Stimulated activated CD4-positive, alpha-beta T cell treated with anti-CD3 and anti-CD28 coated beads, Interleukin-4, amount 100 ng/mL, for 1 hour (primary cell): ENCODE measurements at regions not wholly inside any gene's neighbourhood (a gene's known extent, or its start where the extent isn't known, plus 50 kb on each side); places are given as distances from the start of the nearest gene placed in this dataset.

ENCODE experiments used
- DNase-seq: peaks from one replicate; pipeline ENCODE4 v3.0.0-alpha.2; 2020

DNA sequence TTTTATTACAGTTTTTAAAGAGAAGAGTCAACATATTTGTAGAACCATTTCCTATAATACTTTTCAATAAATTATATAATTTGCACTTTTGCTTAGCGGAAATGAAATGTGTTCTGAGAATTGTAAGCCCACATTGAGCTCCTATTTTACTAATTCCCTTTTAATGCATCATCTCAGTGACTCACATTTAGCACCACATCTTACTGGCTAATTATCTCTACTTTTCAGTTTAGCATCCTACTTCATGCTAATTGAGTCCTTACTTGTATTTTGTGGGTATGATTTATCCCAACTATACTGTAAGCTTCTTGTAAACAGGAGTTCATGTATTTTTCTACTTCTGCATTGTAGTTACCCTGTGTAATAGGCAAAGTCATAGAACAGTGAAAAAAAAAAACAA, 67.5 kb downstream of the TMX1 start:
- no peak for DNase-seq

DNA sequence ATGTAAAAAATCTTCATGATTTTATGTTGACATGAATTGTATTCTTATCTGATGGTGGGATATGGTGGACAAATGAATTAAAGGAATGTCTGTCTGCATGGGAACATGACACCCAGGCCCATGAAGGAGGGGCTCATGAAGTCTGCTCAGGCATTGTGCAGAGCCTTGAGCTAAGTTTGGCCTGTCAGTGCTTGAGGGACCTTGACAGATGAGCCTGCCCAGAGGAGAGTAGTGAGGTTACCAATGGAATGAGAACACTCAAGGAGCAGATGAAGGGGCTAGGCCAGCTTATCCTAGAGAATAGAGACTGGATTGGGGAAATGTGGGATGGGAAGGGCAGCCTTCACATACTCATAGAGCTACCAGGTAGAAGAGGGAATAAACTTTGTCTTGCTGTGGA, 68.8 kb downstream of the TMX1 start:
- DNase-seq = no peak

DNA sequence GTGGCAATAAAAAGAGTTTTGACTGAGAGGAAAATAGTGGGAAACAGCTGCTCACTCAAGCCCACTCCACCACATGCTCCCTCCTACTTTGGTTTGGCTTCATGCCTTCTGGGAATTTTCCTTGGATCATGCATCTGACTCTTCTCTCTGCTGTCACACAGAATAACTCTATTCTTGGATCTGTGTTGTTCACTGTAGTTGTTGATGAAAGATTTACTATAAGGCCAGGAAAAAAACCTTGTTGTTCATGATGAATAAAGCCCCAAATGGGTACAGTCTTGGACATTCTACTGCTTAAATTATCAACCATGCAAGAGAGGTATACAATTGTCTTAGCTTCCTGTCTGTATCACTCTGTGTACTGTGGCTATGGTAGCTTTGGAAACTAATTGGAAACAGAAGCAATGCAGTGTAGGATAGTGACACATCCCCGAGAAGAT, 70.5 kb downstream of the TMX1 start:
- no peak for DNase-seq

DNA sequence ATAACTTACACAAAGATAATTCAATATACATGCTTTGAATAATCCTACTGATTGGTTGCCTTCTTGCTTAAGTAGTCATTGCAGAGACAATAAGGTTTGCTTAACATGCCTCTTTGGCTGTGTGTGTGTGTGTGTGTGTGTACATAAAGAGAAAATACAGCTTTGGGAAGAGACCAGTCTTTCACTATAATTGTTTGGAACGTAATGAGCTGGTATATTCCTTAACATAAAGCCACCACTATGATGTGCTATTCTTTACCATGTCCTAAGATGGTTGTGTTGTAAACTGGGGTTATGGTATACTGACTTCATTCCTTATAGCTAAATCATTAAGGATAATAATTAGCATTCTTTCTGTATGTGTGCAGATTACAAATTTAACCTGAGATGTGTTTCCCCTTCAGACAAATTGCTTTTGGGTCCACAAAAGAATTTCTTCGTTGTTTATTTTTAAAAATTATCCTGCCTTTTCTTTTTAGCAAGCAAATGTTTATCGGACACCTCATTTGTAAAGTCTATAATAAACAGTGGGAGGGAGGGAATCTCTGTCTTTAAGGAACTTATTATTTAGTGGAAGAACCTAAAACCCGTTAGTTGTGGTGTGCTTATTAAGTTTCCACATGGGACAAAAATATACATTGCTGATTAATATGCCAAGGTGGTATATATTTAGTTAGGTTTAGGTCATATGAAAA, 74.4 kb downstream of the TMX1 start:
- DNase-seq = no peak

DNA sequence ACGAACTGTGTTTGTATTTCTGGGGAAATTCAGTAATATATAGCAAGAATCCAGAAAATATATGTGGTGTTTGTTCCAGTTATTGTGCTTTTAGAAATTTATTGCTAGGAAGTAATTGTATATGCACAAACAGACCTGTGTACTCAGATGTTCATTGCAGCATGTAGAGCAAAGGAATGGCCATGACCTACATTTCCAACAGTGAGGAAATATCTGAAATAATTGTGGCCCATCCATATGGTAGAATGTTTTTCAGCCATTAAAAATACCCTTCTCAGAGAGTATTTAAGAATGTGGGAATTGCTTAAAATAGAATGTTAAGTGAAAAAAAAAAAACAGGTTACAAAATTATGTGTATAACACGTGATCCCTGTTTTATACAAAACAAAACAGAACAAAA, 77.3 kb downstream of the TMX1 start:
- DNase-seq = no peak

DNA sequence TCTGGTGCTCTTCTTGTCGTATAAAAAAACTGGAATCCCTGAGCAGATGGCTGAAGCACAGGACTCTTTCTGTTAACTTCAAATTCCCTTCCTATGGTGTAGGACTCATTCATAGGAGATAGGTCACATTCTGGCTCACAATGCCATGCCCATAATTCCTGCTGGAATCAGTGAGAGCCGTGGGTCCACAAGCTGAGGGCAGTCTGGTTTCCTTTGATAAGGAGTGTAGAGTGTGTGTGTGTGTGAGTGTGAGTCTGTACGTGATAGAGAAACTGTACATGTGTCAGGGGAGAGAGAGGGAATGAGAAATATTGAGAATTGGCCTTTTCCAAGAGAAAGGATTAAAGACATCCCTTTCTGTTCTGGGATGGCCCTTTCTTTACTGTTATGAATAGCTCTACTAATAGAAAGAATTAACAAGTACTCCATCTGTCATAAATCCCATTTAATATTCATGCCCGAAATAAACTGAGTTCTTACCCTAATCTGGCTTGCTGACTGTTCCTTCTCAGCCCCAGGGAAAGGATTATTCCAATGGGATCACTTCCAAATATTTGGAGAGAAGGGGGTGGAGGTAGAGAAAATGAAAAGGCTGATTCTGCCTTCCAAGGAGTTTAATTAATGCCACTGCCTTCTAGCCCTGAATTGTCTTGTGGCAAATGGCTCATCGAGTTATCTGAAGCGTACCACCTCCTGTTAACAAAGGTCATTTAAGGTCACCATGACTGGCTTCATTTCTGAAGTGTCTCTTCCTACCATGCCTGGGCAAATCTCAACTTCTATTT, 79.0 kb downstream of the TMX1 start:
- DNase-seq = no peak

DNA sequence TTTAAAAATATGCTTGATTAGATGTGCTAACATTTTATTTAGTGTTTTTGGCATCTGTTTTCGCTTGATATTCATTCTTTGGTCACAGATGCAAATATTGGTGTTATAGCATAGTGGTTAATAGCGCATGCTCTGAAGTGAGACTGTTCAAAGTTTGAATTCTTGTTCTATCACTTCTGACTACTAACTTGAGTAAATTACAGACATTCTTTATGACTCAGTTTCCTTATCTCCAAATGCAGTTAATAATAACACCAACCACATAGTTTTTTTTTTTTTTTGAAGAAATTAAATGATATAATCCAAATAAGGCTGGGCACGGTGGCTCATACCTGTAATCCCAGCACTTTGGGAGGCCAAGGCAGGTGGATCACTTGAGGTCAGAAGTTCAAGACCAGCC, 81.0 kb downstream of the TMX1 start:
- no peak for DNase-seq

DNA sequence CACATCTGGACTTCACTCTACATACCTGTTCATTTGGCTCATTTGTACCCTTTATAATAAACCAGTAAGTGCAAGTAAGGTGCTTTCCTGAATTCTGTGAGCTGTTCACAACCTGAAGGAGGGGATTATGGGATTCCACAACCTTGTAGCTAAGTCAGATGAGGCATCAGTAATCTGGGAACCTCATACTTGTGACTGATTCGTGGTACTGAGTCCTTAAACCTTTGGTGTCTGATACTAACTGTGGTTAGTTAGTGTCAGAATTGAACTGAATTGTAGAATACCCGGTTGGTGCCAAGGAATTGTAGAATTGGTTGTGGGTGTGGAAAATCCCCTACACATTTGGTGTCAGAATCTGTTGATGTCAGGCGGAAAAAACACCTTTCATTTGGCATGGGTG, 83.4 kb downstream of the TMX1 start:
- DNase-seq = no peak

DNA sequence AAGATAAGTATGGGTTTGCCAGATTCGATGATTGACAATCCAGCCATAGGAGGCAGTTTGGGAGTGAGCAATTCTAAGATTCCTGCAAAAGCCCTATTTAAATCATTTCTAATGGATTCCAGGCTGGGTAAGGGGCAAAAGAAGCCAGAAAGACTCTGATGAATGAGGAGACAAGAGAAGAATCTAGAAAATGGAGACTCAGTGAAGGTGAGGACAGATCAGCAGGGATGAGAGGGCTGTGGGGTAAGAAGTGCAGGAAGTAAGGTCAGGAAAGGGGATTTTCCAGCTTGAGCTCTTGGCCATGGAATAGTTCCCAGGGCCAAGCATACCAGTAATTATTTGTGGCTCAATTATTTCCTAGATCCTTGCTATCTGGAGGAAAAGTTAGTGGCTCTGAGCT, 87.3 kb downstream of the TMX1 start:
- DNase-seq = no peak

DNA sequence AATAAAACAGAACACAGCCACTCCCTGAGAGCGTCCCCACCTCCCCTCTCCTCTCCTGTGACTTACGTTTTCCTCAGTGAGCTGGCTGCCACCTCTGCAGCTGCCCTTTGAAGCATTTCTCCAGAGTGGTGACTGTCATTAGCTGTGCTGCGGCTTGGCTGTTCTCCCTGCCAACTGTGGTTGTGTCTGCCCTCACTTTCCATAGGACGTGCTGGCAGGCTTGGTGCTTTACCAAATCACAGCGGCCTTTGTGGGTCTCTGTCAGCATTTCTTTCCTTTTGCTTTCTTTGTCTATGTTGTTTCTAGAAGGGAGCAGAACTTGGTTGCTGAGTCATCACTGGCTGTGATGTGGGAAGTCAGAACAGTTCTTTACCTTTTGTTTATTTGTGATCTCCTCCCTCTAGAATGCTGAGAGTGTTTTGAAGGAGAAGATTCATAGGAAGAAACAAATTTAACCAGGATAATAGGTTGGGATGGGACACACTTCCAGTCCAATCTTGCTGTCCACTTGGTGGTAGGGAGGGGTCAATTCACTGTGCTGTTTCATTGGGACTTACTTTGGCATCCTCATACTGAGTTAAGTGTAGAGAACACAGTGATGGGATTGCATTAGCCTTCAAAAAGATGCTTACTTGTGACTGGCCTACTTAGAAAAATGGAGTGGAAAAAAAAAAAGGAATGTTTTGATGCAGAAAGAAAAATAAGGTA, 88.2 kb downstream of the TMX1 start:
- peak; percentile 9 for DNase-seq

DNA sequence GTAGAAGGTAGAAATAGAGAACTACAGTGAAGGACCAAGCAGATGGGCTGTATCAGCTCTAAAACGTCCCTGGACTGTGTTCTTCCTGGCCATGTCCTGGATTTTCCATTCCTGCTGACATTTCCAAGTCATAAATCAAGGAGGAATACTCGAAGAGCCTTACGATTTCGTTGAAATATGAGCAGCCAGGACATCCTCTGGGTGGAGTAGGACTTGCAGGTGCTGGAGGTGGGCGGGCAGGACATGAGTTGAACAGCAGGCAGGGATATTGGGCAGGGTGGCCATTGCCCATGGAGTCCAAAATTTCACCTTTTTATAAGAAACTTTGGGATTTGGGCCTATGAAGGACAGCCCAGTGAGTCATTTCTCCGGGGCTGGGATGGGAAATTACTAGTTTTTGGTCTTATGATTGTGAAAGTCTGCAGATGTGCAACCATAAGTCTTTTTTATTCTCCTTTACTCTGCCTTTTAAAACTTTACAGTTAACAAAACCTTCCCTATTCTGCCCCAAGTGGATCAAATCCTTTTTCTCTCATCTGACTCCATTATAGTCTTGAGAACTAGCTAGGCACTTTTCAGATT, 88.8 kb downstream of the TMX1 start:
- no peak for DNase-seq

DNA sequence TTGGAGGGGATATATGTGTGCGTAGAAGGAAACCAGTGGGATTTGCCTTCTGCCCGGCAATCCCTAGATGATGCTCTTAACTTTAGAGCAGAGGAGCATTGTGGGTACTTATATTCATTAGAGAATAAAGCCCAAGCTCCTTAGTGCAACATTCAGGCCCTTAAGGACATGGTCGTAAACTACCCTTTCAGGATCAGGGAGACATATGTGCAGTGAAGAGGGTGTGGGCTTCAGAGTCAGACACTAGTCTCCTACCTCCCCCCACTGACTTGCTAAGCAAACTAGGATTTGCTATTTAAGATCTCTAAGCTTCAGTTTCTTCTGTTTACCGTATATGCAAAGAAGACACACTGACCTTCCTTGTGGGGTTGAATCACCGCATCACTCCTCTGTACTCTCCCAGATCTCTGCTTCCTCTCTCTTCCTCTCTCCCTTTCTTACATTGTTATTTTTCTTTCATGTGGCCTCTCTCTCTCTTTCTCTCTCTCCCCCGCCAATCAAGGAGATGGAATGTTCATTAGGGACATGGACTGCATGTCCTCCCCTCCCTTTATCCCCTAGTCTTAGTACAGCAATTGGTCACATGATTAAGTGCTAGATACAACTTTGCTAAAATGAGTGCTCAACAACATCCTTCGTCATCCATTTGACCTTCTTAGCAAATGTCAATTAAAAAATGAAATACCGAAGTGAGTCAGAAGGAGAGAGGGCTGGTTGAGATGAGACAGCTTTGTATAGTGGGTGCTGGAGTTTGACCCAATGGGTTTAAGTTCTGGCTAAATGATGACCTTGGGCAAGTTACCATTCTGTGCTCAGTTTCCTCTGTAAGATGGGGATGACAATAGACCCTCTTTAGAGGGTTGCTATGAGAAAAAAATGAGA, 91.7 kb downstream of the TMX1 start:
- DNase-seq = no peak

DNA sequence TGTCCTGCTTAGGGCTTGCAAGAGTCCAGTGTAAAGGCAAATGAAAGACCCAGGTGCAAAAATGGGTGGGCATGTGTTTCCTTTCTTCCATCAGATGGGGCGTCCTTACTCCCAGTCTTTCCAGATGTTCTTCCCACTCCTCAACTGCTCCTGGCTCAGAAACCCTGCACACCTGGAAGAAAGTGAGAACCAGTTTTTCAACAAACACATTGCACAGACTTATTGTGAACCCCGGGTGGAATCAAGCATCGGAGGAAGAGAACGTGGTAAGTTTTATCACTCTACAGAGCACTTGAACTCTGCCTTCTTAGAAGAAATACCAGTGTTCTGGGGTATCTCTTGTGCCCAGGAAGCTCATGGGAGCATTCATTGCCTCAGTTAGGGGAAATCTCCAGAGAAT, 93.3 kb downstream of the TMX1 start:
- no peak for DNase-seq

DNA sequence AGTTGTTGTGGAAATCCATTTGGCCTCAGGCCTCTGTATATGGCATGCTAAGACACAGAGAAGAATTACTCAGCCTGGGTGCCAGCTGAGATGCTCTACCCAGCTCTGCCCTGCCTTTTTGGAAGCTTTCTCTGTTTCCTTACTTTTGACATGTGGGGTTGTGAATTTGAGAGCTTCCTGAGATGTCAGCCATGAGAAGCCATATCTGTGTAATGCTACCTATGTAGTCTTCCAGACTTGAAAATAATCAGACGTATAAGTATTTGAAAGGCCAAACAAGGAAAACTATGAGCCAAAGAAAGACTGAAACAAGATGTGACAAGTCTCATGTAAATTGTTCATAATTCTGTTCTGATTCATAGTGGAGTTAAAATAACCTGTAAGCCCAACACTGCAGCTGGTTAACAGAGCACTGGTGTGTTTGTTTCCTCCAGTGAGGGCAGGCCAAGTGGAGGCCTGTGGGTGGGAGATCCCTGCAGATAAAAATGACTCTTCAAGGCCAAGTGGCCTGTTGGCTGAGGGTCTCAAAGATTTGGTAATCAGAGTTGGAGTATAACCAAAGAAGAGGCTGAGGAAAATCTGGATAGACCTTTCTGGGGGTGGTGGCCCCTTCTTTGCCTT, 94.0 kb downstream of the TMX1 start:
- DNase-seq = no peak

DNA sequence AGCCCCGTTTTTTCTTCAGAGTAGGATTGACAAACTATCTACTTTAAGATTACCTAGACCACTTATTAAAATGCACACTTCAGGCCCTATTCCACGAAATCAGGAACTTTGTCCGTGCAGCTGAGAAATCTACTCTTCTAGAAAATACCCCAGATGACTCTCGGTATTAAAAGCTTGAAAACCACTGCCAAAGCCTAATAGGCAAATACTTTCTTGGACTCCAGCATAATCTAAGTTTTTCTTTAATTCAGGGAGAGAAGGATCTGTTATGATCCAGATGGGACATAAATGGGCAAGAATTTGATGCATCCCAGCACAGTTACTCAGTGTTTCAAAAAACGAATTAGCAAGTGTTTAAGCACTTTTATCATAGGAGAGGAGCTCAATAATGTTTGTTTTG, 94.5 kb downstream of the TMX1 start:
- no peak for DNase-seq

DNA sequence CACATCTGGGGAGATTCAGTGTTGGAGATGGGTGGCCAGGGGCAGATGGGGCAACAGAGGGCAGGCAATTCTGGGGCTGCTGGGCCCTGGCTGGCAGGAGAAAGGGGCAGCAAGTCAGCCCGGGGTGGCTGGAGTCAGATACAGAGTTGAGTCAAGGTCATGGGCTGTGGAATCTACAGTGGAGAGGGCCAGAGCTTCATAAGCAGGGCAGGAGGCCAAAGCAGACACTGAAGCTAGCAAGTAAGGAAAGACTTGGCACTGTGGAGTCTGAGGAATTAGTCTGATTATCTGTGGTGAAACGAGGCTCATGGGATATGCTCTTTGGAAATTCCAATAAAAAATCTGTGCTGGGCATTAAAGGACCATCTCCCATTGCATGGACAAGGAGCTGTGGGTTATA, 95.5 kb downstream of the TMX1 start:
- no peak for DNase-seq

DNA sequence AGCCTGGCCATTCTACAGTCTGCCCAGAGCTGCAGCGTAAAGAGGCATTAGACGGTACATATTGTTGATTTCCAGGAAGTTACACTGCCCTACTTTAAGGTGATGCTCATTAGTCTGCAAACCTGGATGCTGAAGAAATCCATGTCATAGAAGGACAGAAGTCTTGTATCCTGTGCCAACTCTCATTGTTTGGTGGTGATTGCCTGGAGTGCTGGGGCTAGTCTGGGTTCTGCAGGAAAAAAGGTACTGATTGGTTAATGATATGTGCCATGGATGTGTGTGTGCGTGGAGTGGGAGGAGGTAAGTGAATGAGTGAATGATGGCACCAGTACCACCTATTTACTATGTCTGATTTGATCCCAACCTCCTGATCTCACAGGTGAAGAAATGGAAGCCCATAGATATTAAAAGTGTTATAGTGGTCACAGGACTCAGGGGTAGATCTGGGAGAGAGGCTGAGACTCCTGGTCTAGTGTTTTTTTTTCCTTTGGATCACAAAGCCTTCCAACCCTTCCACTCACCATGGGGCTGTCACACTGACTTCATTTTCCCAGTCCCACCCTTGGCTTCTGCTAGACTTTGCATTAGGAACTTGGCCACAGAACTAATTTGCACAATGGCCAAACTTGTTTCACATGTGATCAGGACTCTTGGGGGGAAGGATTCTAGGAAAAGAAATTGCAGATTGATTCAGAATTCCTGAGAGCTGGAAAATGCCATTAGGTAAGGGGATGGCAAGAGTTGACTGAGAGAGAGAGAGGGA, 96.1 kb downstream of the TMX1 start:
- DNase-seq = no peak

DNA sequence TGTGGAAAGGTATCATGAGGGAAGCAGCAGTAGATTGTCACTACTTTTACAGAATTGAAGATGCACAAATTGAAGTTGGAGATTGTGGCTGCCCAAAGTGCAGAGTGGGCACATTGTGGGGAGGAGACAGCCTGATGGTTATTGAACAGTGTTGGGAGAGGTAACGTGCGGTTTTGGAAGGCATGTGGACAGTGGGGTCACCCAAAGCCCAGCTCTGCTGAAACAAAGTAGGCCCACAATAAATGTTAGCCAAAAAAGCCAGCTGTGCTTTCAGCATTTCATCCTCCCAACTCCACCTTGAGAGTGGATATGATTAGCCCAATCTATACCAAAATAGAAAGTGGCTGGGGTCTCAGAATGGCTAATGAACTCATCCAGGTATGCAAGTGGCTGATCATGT, 96.7 kb downstream of the TMX1 start:
- DNase-seq = no peak

DNA sequence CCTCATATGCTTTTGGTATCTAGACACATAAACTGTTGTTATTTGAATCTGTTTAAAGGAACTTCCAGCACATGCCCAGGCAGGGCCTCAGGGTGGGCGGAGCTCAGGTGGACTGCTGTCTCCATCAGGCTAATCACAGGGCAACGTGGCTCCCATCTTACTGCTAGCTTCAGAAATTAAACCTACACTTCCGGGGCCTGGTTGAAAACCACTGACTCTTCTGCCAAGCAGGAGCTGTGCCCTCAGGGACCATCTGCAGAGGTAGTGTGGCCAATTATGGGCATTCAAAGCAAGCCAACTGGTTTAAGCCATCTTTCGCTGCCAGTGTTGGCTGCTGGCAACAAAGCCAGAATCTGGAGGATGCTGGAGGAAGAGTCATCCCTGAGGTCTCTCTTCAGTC, 97.5 kb downstream of the TMX1 start:
- no peak for DNase-seq

DNA sequence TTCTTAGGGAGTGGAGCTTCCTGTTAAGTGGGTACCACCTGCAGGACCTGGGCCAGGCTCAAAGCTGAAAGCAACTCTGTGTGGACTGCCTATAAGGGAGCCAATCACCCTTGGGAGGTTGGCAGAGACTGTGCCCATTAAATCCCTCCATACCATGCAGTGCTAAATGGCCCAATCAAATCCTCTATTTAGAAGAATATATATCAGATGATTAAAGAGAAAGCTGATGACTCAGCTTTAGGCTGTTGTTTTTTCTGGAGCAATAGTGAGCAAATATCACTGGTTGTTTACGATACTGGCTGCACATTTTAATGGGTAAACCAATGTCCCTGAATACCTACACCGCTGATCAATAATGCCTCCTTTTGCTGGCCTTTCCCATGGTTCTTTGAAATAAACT, 101.3 kb downstream of the TMX1 start:
- no peak for DNase-seq

DNA sequence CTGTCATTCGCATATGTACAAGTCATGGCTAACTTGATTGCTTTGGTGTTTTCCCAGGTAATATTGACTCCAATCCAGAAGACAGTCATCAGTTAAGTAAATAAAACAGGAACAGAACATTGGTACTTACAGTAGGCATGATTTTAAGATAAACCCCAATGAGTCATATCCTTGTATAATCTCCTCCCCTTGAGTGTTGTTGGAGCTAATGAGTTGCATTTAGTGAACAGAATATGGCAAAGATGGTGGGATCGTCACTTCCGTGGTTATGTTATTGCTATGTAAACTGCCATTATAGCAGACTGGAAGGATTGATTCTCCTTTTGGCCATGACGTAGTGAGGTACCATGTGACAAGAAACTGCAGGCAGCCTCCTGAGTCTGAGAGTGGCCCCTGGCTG, 102.2 kb downstream of the TMX1 start:
- DNase-seq = no peak
